ENCODE measurements at regions not wholly inside any gene's neighbourhood (a gene's known extent, or its start where the extent isn't known, plus 50 kb on each side); places are given as distances from the start of the nearest gene placed in this dataset.
A peak's percentile ranks its signal among the peaks of the same experiment; 100 is the strongest.

DNA sequence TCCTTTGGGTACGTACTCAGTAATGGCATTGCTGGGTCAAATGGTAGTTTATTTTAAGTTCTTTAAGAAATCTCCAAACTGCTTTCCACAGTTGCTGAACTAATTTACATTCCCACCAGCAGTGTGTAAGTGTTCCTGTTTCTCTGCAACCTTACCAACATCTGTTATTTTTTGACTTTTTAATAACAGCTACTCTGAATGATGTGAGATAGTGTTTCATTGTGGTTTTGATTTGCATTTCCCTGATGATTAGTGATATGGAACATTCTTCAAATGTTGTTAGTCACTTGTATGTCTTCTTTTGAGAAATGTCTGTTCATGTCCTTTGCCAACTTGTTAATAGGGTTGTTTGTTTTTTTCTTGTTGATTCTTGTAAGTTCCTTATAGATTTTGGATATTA lies 558.9 kb downstream of the SH2D4B start:
- DNase-seq (ENCODE audit: low spot score), result no peak
- in situ Hi-C loops (cut with MboI; ENCODE audit: low sequenced_read_pairs, unreplicated experiment), result no loop called here

DNA sequence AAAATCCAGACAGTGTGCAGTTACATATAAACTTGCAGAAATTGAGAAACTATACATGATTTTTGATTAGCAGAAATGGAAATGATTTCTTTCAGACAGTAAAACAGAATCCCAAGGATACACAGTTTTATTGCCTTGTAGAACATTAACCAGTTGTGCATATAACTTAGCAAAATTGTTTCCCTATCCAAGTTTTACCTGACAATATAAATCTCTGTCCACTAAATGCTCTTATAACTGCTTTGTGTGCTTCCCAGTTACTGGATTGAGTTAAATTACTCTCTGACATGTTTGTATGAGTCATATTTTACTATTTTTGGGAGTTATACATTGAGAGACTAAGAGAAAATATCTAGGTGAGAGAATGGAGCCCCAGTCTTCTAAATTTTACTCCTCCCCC lies 563.4 kb downstream of the SH2D4B start:
- DNase-seq (ENCODE audit: low spot score), result no peak

More for the DNA sequence above, 558.9 kb downstream of the SH2D4B start:
- TF ChIP-seq, protein P1, sequence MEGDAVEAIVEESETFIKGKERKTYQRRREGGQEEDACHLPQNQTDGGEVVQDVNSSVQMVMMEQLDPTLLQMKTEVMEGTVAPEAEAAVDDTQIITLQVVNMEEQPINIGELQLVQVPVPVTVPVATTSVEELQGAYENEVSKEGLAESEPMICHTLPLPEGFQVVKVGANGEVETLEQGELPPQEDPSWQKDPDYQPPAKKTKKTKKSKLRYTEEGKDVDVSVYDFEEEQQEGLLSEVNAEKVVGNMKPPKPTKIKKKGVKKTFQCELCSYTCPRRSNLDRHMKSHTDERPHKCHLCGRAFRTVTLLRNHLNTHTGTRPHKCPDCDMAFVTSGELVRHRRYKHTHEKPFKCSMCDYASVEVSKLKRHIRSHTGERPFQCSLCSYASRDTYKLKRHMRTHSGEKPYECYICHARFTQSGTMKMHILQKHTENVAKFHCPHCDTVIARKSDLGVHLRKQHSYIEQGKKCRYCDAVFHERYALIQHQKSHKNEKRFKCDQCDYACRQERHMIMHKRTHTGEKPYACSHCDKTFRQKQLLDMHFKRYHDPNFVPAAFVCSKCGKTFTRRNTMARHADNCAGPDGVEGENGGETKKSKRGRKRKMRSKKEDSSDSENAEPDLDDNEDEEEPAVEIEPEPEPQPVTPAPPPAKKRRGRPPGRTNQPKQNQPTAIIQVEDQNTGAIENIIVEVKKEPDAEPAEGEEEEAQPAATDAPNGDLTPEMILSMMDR (IDR thresholded peaks at IDR 0.05; ENCODE audit: borderline replicate concordance, control extremely low read depth, extremely low read depth, insufficient read depth, missing control alignments), result no peak

DNA sequence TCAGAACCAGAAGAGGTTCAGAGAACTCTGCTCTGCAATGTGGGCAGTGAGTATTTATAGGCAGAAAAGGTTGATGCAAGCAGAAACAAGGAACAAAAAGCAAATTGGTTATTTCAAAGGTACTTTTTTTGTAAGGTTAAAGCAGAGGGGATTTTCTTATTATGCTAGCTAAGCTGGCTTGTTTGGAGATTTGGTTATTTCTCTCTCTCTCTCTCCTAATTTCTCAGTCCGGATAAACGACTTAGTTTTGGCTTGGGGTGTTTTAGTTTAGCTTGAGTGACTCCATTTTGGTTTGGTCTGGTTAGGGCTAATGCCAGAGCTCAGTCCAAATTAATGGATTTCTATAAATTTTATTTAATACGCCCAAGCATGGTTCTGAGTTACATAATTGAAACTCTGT lies 566.8 kb downstream of the SH2D4B start:
- in situ Hi-C loops (cut with MboI; ENCODE audit: low sequenced_read_pairs, unreplicated experiment), result no loop called here
- no peak for DNase-seq (ENCODE audit: low spot score)
- TF ChIP-seq, protein P1 (IDR thresholded peaks at IDR 0.05; ENCODE audit: borderline replicate concordance, control extremely low read depth, extremely low read depth, insufficient read depth, missing control alignments), result no peak

More for the DNA sequence above, 563.4 kb downstream of the SH2D4B start:
- TF ChIP-seq, protein P1 (IDR thresholded peaks at IDR 0.05; ENCODE audit: borderline replicate concordance, control extremely low read depth, extremely low read depth, insufficient read depth, missing control alignments), result no peak
- in situ Hi-C loops (cut with MboI; ENCODE audit: low sequenced_read_pairs, unreplicated experiment), result no loop called here

DNA sequence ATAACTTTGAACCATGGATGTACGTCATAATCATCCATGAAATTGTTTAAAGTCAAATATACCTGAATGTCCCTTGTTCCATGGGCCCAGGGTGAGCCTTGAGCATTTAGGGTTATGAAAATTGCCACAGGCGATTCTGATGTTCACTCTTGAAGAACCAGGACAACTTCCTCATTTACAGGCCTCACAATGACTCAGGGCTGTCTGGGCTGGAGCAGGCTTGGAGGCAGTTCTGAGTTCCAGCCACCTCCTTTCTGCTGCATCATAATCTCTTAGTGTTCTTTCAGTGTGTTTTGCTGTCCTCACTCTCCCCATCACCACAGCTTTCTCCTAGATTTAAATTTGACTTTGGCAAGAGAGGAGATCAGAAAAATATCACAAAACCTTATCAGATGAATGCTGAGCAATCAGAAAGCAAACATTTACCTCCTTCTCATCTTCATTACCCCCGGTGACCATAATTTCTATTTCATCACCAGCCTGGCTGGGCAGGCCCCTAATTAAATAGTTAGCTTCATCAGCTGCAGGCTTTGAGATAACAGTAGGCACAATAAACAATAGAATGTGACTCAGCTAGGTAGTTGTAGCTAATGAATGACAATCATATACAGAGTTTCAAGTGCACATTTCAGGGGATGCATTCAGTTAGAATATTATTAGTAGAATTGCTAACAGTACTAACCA lies 571.0 kb downstream of the SH2D4B start:
- peak; percentile 41 for DNase-seq (ENCODE audit: low spot score)
- in situ Hi-C loops (cut with MboI; ENCODE audit: low sequenced_read_pairs, unreplicated experiment), result no loop called here
- TF ChIP-seq, protein P1 (IDR thresholded peaks at IDR 0.05; ENCODE audit: borderline replicate concordance, control extremely low read depth, extremely low read depth, insufficient read depth, missing control alignments), result no peak

DNA sequence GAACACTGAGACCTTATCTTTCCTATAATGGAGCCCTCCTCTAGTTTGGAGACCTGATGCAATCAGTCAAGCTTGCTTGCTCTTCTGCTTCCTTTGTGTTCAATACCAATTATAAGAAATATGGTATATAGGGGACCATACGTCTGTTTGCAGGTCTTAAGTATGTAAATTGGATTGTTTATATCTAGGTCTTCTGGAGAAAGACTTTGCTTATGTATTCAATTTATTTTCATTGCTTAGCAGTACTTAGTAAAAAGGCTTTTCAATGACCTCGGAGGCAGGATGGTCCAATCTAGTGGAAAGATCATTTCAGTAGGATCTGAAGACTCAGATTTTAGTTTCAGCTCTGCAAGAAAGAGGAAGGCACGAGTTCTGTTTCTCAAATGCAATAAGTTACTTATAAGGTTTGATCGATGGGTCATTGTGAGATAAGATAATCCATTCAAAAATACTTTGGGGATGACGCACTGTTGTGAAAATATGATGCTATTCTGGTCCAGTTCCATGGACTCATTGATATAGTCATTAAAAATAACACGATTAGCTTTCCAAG lies 571.6 kb downstream of the SH2D4B start:
- TF ChIP-seq, protein P1 (IDR thresholded peaks at IDR 0.05; ENCODE audit: borderline replicate concordance, control extremely low read depth, extremely low read depth, insufficient read depth, missing control alignments), result no peak
- DNase-seq (ENCODE audit: low spot score), result no peak
- in situ Hi-C loops (cut with MboI; ENCODE audit: low sequenced_read_pairs, unreplicated experiment), result no loop called here

DNA sequence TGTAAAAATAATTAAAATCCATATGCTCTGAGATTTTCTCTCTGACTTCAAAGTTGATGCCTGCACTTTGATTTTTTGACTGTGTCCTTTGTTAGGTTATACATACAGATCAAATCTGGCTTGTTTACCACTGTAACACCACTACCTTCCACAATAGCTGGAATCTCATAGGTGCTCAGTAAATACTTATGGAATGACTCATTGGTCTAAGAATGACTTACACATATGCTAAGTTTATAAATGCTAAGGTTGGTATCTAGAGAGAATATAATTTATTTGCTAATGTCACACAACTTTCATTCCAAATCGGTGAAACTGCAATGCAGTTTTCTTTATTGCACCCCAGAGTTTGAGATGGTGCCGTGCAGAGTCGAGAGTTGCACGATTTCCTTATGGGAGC lies 578.5 kb downstream of the SH2D4B start:
- in situ Hi-C loops (cut with MboI; ENCODE audit: low sequenced_read_pairs, unreplicated experiment), result no loop called here
- no peak for DNase-seq (ENCODE audit: low spot score)
- TF ChIP-seq, protein P1 (IDR thresholded peaks at IDR 0.05; ENCODE audit: borderline replicate concordance, control extremely low read depth, extremely low read depth, insufficient read depth, missing control alignments), result no peak

Measured in GM13976 (cell line).